ENCODE measurements at regions not wholly inside any gene's neighbourhood (a gene's known extent, or its start where the extent isn't known, plus 50 kb on each side); places are given as distances from the start of the nearest gene placed in this dataset.

DNA sequence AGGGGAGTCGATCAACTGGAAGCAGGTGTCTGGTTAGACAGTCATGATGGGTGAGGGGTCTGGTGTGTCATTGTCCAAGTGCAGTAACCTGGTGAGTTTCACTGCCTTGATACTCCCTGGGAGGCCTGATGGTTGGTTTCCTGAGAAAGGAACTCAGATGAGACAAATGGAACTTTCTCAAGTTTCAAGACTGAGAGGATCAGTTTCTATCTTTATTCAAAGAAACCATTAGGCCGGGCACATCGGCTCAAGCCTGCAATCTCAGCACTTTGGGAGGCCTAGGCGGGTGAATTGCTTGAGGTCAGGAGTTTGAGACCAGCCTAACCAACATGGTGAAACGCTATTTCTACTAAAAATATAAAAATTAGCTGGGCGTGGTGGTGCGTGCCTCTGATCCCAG is 776.1 kb downstream of the AACS start:
- no peak for TF ChIP-seq GATA2 (IDR thresholded peaks at IDR 0.05; ENCODE audit: low read depth, low read length)
- no peak for TF ChIP-seq GATA3 (IDR thresholded peaks at IDR 0.05; ENCODE audit: low read depth, low read length)

Measured in SH-SY5Y (cell line).